Activated CD4-positive, alpha-beta T cell treated with anti-CD3 and anti-CD28 coated beads for 36 hours (primary cell): ENCODE measurements at regions not wholly inside any gene's neighbourhood (a gene's known extent, or its start where the extent isn't known, plus 50 kb on each side); places are given as distances from the start of the nearest gene placed in this dataset.

Experiments used
- ATAC-seq: fragments of 200-7000 bp; cut with Tn5 transposase; one replicate; pipeline ENCODE4 v1.10.0; 2021; ENCODE audit warnings: mild to moderate bottlenecking, moderate library complexity
- CTCF ChIA-PET: fragments of 350-600 bp; sonication (Branson Sonifier 250); formaldehyde crosslinking; loops from one replicate; lab custom pipeline; 2021; ENCODE audit warnings: antibody characterized with exemption; lab: Charles Lee
- POLR2A ChIA-PET: fragments of 350-600 bp; sonication (Branson Sonifier 250); formaldehyde crosslinking; loops from one replicate; lab custom pipeline; 2021; ENCODE audit warnings: antibody characterized with exemption, inconsistent platforms; lab: Charles Lee
- DNase-seq: peaks from one replicate; pipeline ENCODE4 v3.0.0-alpha.2; 2020
- H3K27ac Mint-ChIP-seq: one replicate; pipeline ENCODE4 v1.8.0; 2021; ENCODE audit warnings: mixed read lengths
- H3K27me3 Mint-ChIP-seq: one replicate; pipeline ENCODE4 v1.8.0; 2021; ENCODE audit warnings: mixed read lengths
- H3K36me3 Mint-ChIP-seq: one replicate; pipeline ENCODE4 v1.8.0; 2021; ENCODE audit warnings: low read depth, mixed read lengths
- H3K4me1 Mint-ChIP-seq: one replicate; pipeline ENCODE4 v1.8.0; 2021; ENCODE audit warnings: mixed read lengths
- H3K4me3 Mint-ChIP-seq: one replicate; pipeline ENCODE4 v1.8.0; 2021; ENCODE audit warnings: mild to moderate bottlenecking, moderate library complexity, mixed read lengths
- H3K9me3 Mint-ChIP-seq: one replicate; pipeline ENCODE4 v1.8.0; 2021; ENCODE audit warnings: low read depth, mixed read lengths
- intact Hi-C, 2 experiments: fragments of 100-400 bp; cut with DNase I in 1 of 2; cut with micrococcal nuclease in 1 of 2; formaldehyde crosslinking; loops; one replicate each; pipeline versions ENCODE4 v1.14.2 to v1.15.1; 2022 to 2024; cut with DNase I, micrococcal nuclease

GRCh38 chr11:95515371-95515770 is 274.2 kb downstream of the FAM76B start:
- Mint-ChIP-seq H3K4me1 (no peaks in the 10 kb centered on the region), H3K9me3 (no peaks in the 10 kb centered on the region), H3K27ac (no peak overlapping the region), H3K27me3 (no peaks in the 10 kb centered on the region), H3K4me3 (no peak overlapping the region), H3K36me3 (no peaks in the 10 kb centered on the region)
- ChIA-PET POLR2A (no interaction called here), CTCF (interaction anchor here (0.6 to 1.7 kb wide), 2 partner anchors 11 to 185 kb away, joined by 3 to 7 read pairs; no protein-coding TSS in a partner anchor)
- intact Hi-C loops, result no loop called here
- DNase-seq (no peak), ATAC-seq (no peak)

DNA sequence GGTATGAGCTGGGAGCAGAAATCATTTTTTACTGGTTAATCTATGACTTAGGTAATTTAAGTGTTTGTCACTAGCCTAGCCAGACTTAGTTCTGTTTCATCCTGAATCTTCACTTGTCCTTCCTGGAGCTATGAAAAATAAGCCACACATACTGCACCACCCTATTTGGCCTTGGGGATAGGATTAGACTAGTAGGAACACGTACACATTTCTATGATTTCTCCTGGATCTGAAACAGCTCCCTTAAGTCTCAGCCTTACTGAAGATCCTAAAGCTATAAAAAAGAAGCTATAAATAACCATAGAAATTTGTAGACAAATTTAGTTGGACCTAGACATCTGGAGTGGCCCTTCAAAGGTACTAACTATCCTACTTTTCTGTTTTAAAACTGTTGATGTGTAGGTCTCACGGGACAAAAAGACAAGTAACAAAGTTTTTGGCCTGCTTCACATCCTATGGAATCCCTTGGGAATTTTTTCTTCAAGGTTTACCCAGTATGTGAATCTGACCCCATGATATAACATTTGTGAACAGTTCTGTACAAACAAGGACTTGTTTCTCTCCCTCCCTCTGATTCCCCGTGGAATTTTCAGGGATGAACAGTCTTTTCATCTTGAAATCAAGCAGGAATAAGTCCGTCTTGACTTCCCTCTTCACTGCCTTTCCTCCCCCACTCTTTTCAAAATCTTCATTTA is 275.0 kb downstream of the FAM76B start:
- ATAC-seq (no peak), DNase-seq (no peak)
- Mint-ChIP-seq H3K27ac (no peak overlapping the region), H3K9me3 (no peaks in the 10 kb centered on the region), H3K4me3 (no peak overlapping the region), H3K36me3 (no peaks in the 10 kb centered on the region), H3K4me1 (no peaks in the 10 kb centered on the region), H3K27me3 (no peaks in the 10 kb centered on the region)
- ChIA-PET CTCF (interaction anchor here (0.6 to 1.7 kb wide), 3 partner anchors 10 to 191 kb away, joined by 3 to 7 read pairs (median 3); no protein-coding TSS in a partner anchor), POLR2A (no interaction called here)
- intact Hi-C loops, result no loop called here

DNA sequence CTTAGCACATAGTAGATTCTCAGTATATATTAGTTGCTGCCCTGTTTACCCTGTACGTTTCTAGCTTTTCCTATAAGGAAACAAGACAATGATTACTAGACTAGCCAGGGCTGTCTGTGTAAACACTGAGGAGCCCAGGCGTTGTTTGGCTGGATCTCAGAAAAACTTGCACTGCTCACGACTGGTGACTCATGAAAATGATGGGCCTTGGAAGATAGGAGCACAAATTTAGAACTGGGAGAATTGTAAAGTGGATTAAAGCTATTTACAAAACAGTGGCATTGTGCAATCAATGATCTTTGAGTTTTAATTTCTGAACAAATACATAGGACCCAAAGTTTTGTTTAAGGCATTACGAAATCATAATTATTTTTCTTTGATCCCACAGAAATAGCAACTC is 276.9 kb downstream of the FAM76B start:
- POLR2A ChIA-PET, result interaction anchor here (0.6 to 0.8 kb wide), 2 partner anchors 299 to 359 kb away, joined by 3 read pairs; no protein-coding TSS in a partner anchor
- H3K36me3 Mint-ChIP-seq, result no peaks in the 10 kb centered on the region
- CTCF ChIA-PET, result interaction anchor here (1.0 to 1.5 kb wide), 2 partner anchors 190 to 192 kb away, joined by 3 read pairs; no protein-coding TSS in a partner anchor
- H3K9me3 Mint-ChIP-seq, result no peaks in the 10 kb centered on the region
- H3K27ac Mint-ChIP-seq, result no peak overlapping the region
- ATAC-seq (no peak), DNase-seq (no peak)
- no peaks in the 10 kb centered on the region for H3K27me3 Mint-ChIP-seq
- no peaks in the 10 kb centered on the region for H3K4me1 Mint-ChIP-seq
- intact Hi-C loops, result no loop called here
- no peak overlapping the region for H3K4me3 Mint-ChIP-seq

GRCh38 chr11:95512177-95512576 is 277.4 kb downstream of the FAM76B start:
- no peak for DNase-seq
- ChIA-PET POLR2A (interaction anchor here (0.6 to 0.8 kb wide), 2 partner anchors 298 to 359 kb away, joined by 3 read pairs; no protein-coding TSS in a partner anchor), CTCF (interaction anchor here (0.9 to 1.5 kb wide), 4 partner anchors 67 to 357 kb away, joined by 3 read pairs; no protein-coding TSS in a partner anchor)
- H3K4me1 Mint-ChIP-seq, result no peaks in the 10 kb centered on the region
- no peaks in the 10 kb centered on the region for H3K27me3 Mint-ChIP-seq
- no peak overlapping the region for H3K27ac Mint-ChIP-seq
- no peaks in the 10 kb centered on the region for H3K9me3 Mint-ChIP-seq
- intact Hi-C loops, result no loop called here
- no peak for ATAC-seq
- no peaks in the 10 kb centered on the region for H3K36me3 Mint-ChIP-seq
- H3K4me3 Mint-ChIP-seq, result no peak overlapping the region

GRCh38 chr11:95508219-95508890 is 277.4 kb upstream of the SESN3 start:
- H3K4me1 Mint-ChIP-seq, result peaks cover 9% of the 10 kb centered on the region
- H3K27me3 Mint-ChIP-seq, result peaks cover 2% of the 10 kb centered on the region
- ChIA-PET CTCF (interaction anchor here (0.7 to 2.7 kb wide), 6 partner anchors 48 to 835 kb away, joined by 3 to 13 read pairs (median 3); partner anchors contain the start of gene MAML2), POLR2A (no interaction called here)
- no peaks in the 10 kb centered on the region for H3K9me3 Mint-ChIP-seq
- intact Hi-C loops, result loop anchor here in 1 of 2 experiments (5.0 kb wide), 1 partner anchor 199 kb away; no protein-coding TSS in a partner anchor
- H3K4me3 Mint-ChIP-seq, result no peak overlapping the region
- DNase-seq (no peak), ATAC-seq (no peak)
- no peaks in the 10 kb centered on the region for H3K36me3 Mint-ChIP-seq
- no peak overlapping the region for H3K27ac Mint-ChIP-seq

GRCh38 chr11:95507794-95508193 is 276.8 kb upstream of the SESN3 start:
- no peak overlapping the region for H3K4me3 Mint-ChIP-seq
- no peak for ATAC-seq
- H3K4me1 Mint-ChIP-seq, result peaks cover 9% of the 10 kb centered on the region
- no peak overlapping the region for H3K27ac Mint-ChIP-seq
- intact Hi-C loops, result loop anchor here in 1 of 2 experiments (5.0 kb wide), 1 partner anchor 200 kb away; no protein-coding TSS in a partner anchor
- peaks cover 2% of the 10 kb centered on the region for H3K27me3 Mint-ChIP-seq
- POLR2A ChIA-PET, result no interaction called here
- CTCF ChIA-PET, result interaction anchor here (0.9 to 2.7 kb wide), 7 partner anchors 9 to 835 kb away, joined by 3 to 13 read pairs (median 4); partner anchors contain the start of gene MAML2
- no peaks in the 10 kb centered on the region for H3K9me3 Mint-ChIP-seq
- DNase-seq, result peak; percentile 9
- H3K36me3 Mint-ChIP-seq, result no peaks in the 10 kb centered on the region

- no peak overlapping the region for H3K27ac Mint-ChIP-seq
- CTCF ChIA-PET, result interaction anchor here (0.6 to 2.7 kb wide), 4 partner anchors 11 to 352 kb away, joined by 4 to 13 read pairs (median 6); no protein-coding TSS in a partner anchor
- peak; percentile 36 for ATAC-seq
- H3K9me3 Mint-ChIP-seq, result no peaks in the 10 kb centered on the region
- no peaks in the 10 kb centered on the region for H3K36me3 Mint-ChIP-seq
- no peak overlapping the region for H3K4me3 Mint-ChIP-seq
- no peak for DNase-seq
- peaks cover 2% of the 10 kb centered on the region for H3K27me3 Mint-ChIP-seq
- peaks cover 9% of the 10 kb centered on the region for H3K4me1 Mint-ChIP-seq
- POLR2A ChIA-PET, result no interaction called here
- intact Hi-C loops, result loop anchor here in 1 of 2 experiments (5.0 kb wide), 1 partner anchor 201 kb away; no protein-coding TSS in a partner anchor
These were observed 275.8 kb upstream of the SESN3 start for GRCh38 chr11:95506777-95507176.

DNA sequence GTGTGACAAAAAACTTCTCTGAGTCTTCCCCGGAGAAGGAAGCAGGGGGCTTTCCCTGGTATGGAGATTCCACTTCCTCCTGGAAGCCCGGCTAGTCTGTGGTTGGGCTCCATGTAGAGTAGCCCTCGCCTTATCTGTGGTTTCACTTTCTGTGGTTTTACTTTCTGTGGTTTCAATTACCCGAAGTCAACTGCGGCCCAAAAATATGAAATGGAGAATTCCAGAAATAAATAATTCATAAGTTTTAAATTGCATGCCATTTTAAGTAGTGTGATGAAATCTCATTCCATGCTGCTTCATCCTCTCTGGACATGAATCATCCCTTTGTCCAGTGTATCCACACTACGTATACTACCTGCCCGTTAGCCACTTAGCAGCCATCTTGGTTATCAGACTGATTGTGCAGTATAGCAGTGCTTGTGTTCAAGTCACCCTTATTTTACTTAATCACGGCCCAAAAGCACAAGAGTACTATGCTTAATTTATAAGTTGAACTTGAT is 275.0 kb upstream of the SESN3 start:
- ChIA-PET CTCF (interaction anchor here (0.6 kb wide), 1 partner anchor 199 kb away, joined by 3 read pairs; no protein-coding TSS in a partner anchor), POLR2A (no interaction called here)
- Mint-ChIP-seq H3K27ac (no peak overlapping the region), H3K4me1 (peaks cover 9% of the 10 kb centered on the region), H3K36me3 (no peaks in the 10 kb centered on the region), H3K9me3 (no peaks in the 10 kb centered on the region), H3K4me3 (no peak overlapping the region), H3K27me3 (peaks cover 2% of the 10 kb centered on the region)
- ATAC-seq (no peak), DNase-seq (no peak)
- intact Hi-C loops, result loop anchor here in 1 of 2 experiments (5.0 kb wide), 1 partner anchor 201 kb away; no protein-coding TSS in a partner anchor

DNA sequence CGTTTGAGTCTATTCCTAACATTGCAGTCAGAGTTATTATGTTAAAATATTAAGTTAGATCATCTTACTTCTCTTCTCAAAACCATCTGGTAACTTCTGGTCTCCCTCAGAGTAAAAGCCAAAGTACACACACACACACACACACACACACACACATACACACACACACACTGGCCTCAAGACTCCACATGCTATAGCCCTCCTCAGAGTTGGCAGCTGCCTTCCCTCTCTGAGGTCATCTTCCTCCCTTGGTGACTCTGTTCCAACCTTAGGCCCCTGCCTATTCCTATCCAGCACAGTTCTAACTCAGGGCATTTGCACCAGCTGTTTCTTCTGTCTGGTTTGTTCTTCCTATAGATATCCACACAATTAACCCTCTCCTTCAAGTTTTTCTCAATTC is 272.0 kb upstream of the SESN3 start:
- CTCF ChIA-PET, result interaction anchor here (0.6 kb wide), 1 partner anchor 275 kb away, joined by 3 read pairs; no protein-coding TSS in a partner anchor
- POLR2A ChIA-PET, result no interaction called here
- Mint-ChIP-seq H3K4me1 (peaks cover 16% of the 10 kb centered on the region), H3K27me3 (peaks cover 2% of the 10 kb centered on the region), H3K36me3 (no peaks in the 10 kb centered on the region), H3K27ac (no peak overlapping the region), H3K9me3 (no peaks in the 10 kb centered on the region), H3K4me3 (no peak overlapping the region)
- ATAC-seq, result no peak
- intact Hi-C loops, result no loop called here
- DNase-seq, result no peak

DNA sequence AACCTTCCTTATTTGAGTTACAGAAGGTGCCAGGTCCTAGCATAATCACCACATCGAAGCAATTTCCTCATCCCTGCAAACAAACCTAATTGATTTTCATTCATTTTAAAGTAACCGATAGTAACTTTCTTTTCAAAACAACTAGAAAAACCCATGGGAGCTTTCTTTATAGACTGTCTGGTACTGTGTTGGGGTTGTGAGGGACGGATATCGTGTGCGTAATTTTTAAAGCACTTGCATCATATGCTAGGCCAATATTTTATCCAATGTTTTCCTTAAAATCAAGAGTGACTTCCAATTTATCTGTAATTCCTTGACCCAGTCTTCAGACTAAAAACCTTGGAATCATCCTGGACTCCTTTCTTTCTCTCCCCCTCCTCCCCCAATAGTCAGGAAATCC is 271.5 kb upstream of the SESN3 start:
- no peak for DNase-seq
- H3K4me1 Mint-ChIP-seq, result peaks cover 16% of the 10 kb centered on the region
- H3K9me3 Mint-ChIP-seq, result no peaks in the 10 kb centered on the region
- H3K27ac Mint-ChIP-seq, result no peak overlapping the region
- peaks cover 2% of the 10 kb centered on the region for H3K27me3 Mint-ChIP-seq
- no peak for ATAC-seq
- H3K36me3 Mint-ChIP-seq, result no peaks in the 10 kb centered on the region
- POLR2A ChIA-PET, result no interaction called here
- no peak overlapping the region for H3K4me3 Mint-ChIP-seq
- intact Hi-C loops, result no loop called here
- CTCF ChIA-PET, result interaction anchor here (0.9 kb wide), 1 partner anchor 139 kb away, joined by 3 read pairs; no protein-coding TSS in a partner anchor

DNA sequence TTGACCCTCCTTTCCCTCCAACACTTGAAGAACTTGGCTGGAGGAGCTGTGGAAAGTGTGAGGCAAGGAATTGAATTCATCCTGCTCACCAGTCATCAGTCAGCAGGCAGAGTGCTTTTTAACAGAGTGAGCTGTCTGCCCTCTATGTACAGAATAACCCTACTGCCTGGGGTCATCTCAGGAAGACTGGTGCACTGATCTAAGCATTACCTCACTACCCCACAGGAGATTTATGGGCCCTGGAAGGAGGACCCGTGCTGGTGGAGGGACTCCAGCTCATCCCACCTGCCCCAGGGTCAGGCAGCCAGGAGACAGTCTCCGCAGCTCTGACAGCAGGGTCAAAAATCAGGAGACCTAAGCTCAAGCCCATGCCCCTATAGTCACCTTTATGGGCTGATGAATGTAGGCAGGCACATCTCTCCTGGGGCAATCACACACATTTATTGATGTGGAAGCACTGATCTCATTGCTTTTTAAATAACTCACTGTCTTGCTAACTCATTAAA is 270.8 kb upstream of the SESN3 start:
- Mint-ChIP-seq H3K27ac (no peak overlapping the region), H3K9me3 (no peaks in the 10 kb centered on the region), H3K4me3 (no peak overlapping the region), H3K36me3 (no peaks in the 10 kb centered on the region), H3K4me1 (peaks cover 13% of the 10 kb centered on the region), H3K27me3 (peaks cover 2% of the 10 kb centered on the region)
- ATAC-seq, result no peak
- CTCF ChIA-PET, result interaction anchor here (0.7 to 1.9 kb wide), 3 partner anchors 10 to 203 kb away, joined by 3 to 5 read pairs (median 3); no protein-coding TSS in a partner anchor
- DNase-seq, result no peak
- intact Hi-C loops, result no loop called here
- POLR2A ChIA-PET, result no interaction called here
